Cortex of kidney (tissue), 1 donor: ENCODE measurements at regions not wholly inside any gene's neighbourhood (a gene's known extent, or its start where the extent isn't known, plus 50 kb on each side); places are given as distances from the start of the nearest gene placed in this dataset.
"Not testable (repeated sequence)": the region's sequence is repeated elsewhere in the genome, so short reads cannot be mapped to it uniquely, and the experiment has no call there.

Experiments used
- DNase-seq: peaks from one replicate; lab custom pipeline; 2025; lab: John Stamatoyannopoulos, UW

- no peak for DNase-seq
Observed at GRCh38 chr12:83468988-83469908, 782.5 kb downstream of the TMTC2 start.

- no peak for DNase-seq
Observed at GRCh38 chr12:83465632-83466031, 778.9 kb downstream of the TMTC2 start.

GRCh38 chr12:83462419-83462818, 775.7 kb downstream of the TMTC2 start:
- no peak for DNase-seq

- no peak for DNase-seq
Observed at GRCh38 chr12:83461336-83461935, 774.7 kb downstream of the TMTC2 start.

GRCh38 chr12:83451189-83451588, 764.5 kb downstream of the TMTC2 start:
- DNase-seq = no peak

- no peak for DNase-seq
Observed at GRCh38 chr12:83434600-83434999, 747.9 kb downstream of the TMTC2 start.

GRCh38 chr12:83432176-83432719, 745.5 kb downstream of the TMTC2 start:
- DNase-seq = no peak

GRCh38 chr12:83427586-83428136, 741.0 kb downstream of the TMTC2 start:
- not testable (repeated sequence) for DNase-seq

GRCh38 chr12:83414981-83415380, 728.3 kb downstream of the TMTC2 start:
- DNase-seq = no peak

- DNase-seq = no peak
Observed at GRCh38 chr12:83408851-83409250, 722.1 kb downstream of the TMTC2 start.

- DNase-seq = no peak
Observed at GRCh38 chr12:83408146-83408545, 721.4 kb downstream of the TMTC2 start.

GRCh38 chr12:83404521-83404920, 717.8 kb downstream of the TMTC2 start:
- DNase-seq = no peak

GRCh38 chr12:83390186-83390585, 703.5 kb downstream of the TMTC2 start:
- no peak for DNase-seq

GRCh38 chr12:83389237-83389996, 702.7 kb downstream of the TMTC2 start:
- no peak for DNase-seq

- no peak for DNase-seq
Observed at GRCh38 chr12:83388551-83388950, 701.8 kb downstream of the TMTC2 start.

- no peak for DNase-seq
Observed at GRCh38 chr12:83386527-83387264, 700.0 kb downstream of the TMTC2 start.

- DNase-seq = no peak
Observed at GRCh38 chr12:83378186-83378727, 691.6 kb downstream of the TMTC2 start.

GRCh38 chr12:83365317-83365716, 678.6 kb downstream of the TMTC2 start:
- DNase-seq = no peak

- no peak for DNase-seq
Observed at GRCh38 chr12:83361475-83361874, 674.8 kb downstream of the TMTC2 start.

- no peak for DNase-seq
Observed at GRCh38 chr12:83361071-83361470, 674.4 kb downstream of the TMTC2 start.
